CD14-positive monocyte (primary cell): ENCODE measurements at regions not wholly inside any gene's neighbourhood (a gene's known extent, or its start where the extent isn't known, plus 50 kb on each side); places are given as distances from the start of the nearest gene placed in this dataset.

Experiments
- DNase-seq, 3 donors: peaks; one replicate each; pipeline ENCODE4 v3.0.0-alpha.2; 2011 to 2022
- H2AFZ ChIP-seq: 2 replicates; pipeline ENCODE4 v1.6.0; 2012; ENCODE audit warnings: mild to moderate bottlenecking, low read depth, low read length, inconsistent platforms; ENCODE audit not compliant: insufficient read depth, poor library complexity, severe bottlenecking
- H3K27ac ChIP-seq, 2 donors: 1 replicate in 1 of 2; 2 replicates in 1 of 2; pipeline ENCODE4 v1.5.1; 2012 to 2013; ENCODE audit warnings: low read length in 2 of 2, control low read depth in 1 of 2, inconsistent platforms in 1 of 2, low read depth in 1 of 2, mild to moderate bottlenecking in 1 of 2
- H3K27me3 ChIP-seq, 2 donors: one replicate each; pipeline versions ENCODE4 v1.6.0 to v1.6.1; 2011 to 2013; ENCODE audit warnings: low read length in 2 of 2; ENCODE audit not compliant: control insufficient read depth in 2 of 2, insufficient read depth in 2 of 2
- H3K36me3 ChIP-seq, 2 donors: replicated peaks in 1 of 2; 1 replicate in 1 of 2; 2 replicates in 1 of 2; pipeline versions ENCODE4 v1.5.1 to v1.6.1; 2012 to 2013; ENCODE audit warnings: low read length in 2 of 2, control low read depth in 1 of 2, inconsistent platforms in 1 of 2, mild to moderate bottlenecking in 1 of 2; ENCODE audit not compliant: insufficient read depth in 2 of 2, control insufficient read depth in 1 of 2
- H3K4me1 ChIP-seq, 2 donors: 1 replicate in 1 of 2; 2 replicates in 1 of 2; pipeline versions ENCODE4 v1.5.1 to v1.6.1; 2012 to 2013; ENCODE audit warnings: low read length in 2 of 2, control low read depth in 1 of 2, inconsistent platforms in 1 of 2, mild to moderate bottlenecking in 1 of 2, moderate library complexity in 1 of 2; ENCODE audit not compliant: insufficient read depth in 2 of 2, control insufficient read depth in 1 of 2
- H3K4me2 ChIP-seq: replicated peaks from 2 replicates; pipeline ENCODE3; 2012; ENCODE audit warnings: low read length, moderate library complexity, mild to moderate bottlenecking; ENCODE audit not compliant: poor library complexity, severe bottlenecking; ENCODE audit errors: extremely low read depth
- H3K4me3 ChIP-seq, 3 experiments: fragments of 200-600 bp in 1 of 3; sonication (generic) in 1 of 3; replicated peaks in 1 of 3; 1 replicate in 2 of 3; 2 replicates in 1 of 3; pipeline ENCODE4 v1.5.1; 2011 to 2013; ENCODE audit warnings: low read length in 3 of 3, mild to moderate bottlenecking in 3 of 3, control low read depth in 2 of 3, low read depth in 2 of 3, inconsistent platforms in 1 of 3, moderate library complexity in 1 of 3
- H3K79me2 ChIP-seq: 2 replicates; pipeline ENCODE4 v1.6.0; 2012; ENCODE audit warnings: mild to moderate bottlenecking, control low read depth, inconsistent platforms, low read length, moderate library complexity; ENCODE audit not compliant: insufficient read depth
- H3K9ac ChIP-seq: 2 replicates; pipeline ENCODE4 v1.6.0; 2017; ENCODE audit warnings: low read length, mild to moderate bottlenecking; ENCODE audit not compliant: insufficient read depth, poor library complexity, severe bottlenecking
- H3K9me3 ChIP-seq, 2 donors: replicated peaks in 1 of 2; 1 replicate in 1 of 2; 2 replicates in 1 of 2; pipeline versions ENCODE4 v1.5.1 to v1.6.1; 2012 to 2013; ENCODE audit warnings: low read length in 2 of 2, control low read depth in 1 of 2; ENCODE audit not compliant: control insufficient read depth in 1 of 2, insufficient read depth in 1 of 2
- H4K20me1 ChIP-seq: 2 replicates; pipeline ENCODE4 v1.6.0; 2012; ENCODE audit warnings: mild to moderate bottlenecking, low read length, control low read depth, moderate library complexity; ENCODE audit not compliant: insufficient read depth
- H3K27ac Mint-ChIP-seq, 7 donors: one replicate each; pipeline ENCODE4 v1.8.0; 2020; ENCODE audit warnings: mild to moderate bottlenecking in 7 of 7, mixed read lengths in 7 of 7, moderate library complexity in 6 of 7, inconsistent platforms in 2 of 7
- H3K27me3 Mint-ChIP-seq, 3 donors: one replicate each; pipeline ENCODE4 v1.8.0; 2021 to 2022; ENCODE audit warnings: low read depth in 3 of 3, mild to moderate bottlenecking in 3 of 3, mixed read lengths in 3 of 3, moderate library complexity in 3 of 3, inconsistent platforms in 1 of 3
- H3K36me3 Mint-ChIP-seq, 2 donors: one replicate each; pipeline ENCODE4 v1.8.0; 2020; ENCODE audit warnings: mixed read lengths in 2 of 2, inconsistent platforms in 1 of 2, mild to moderate bottlenecking in 1 of 2
- H3K4me1 Mint-ChIP-seq: one replicate; pipeline ENCODE4 v1.8.0; 2020; ENCODE audit warnings: mild to moderate bottlenecking, mixed read lengths
- H3K4me3 Mint-ChIP-seq, 2 donors: one replicate each; pipeline ENCODE4 v1.8.0; 2020; ENCODE audit warnings: mild to moderate bottlenecking in 2 of 2, mixed read lengths in 2 of 2, moderate library complexity in 1 of 2
- H3K9me3 Mint-ChIP-seq, 7 donors: one replicate each; pipeline ENCODE4 v1.8.0; 2020 to 2022; ENCODE audit warnings: mixed read lengths in 7 of 7, mild to moderate bottlenecking in 6 of 7, moderate library complexity in 6 of 7, inconsistent platforms in 2 of 7
- CTCF ChIP-seq: fragments of 200-600 bp; IDR thresholded peaks from one replicate; pipeline ENCODE4 v1.8.0; 2022; ENCODE audit warnings: antibody characterized with exemption, mild to moderate bottlenecking
- WGBS: methylation state at CpG from one replicate; pipeline ENCODE4 v1.1.5; 2013; ENCODE audit warnings: missing lambda C conversion rate; ENCODE audit not compliant: insufficient coverage; 5-methylcytosine and 5-hydroxymethylcytosine counted together
- intact Hi-C, 2 donors: fragments of 100-400 bp; cut with micrococcal nuclease; formaldehyde crosslinking; loops; one replicate each; pipeline versions ENCODE4 v1.15.0 to v1.15.1; 2023

GRCh38 chr1:215287362-215287761 lies 204.8 kb downstream of the KCNK2 start:
- TF ChIP-seq CTCF: no peak

GRCh38 chr1:215290018-215290417 lies 207.5 kb downstream of the KCNK2 start:
- Histone ChIP-seq H3K4me3 (no peak overlapping the region), H3K4me1 (no peaks in the 10 kb centered on the region), H3K27me3 (no peaks in the 10 kb centered on the region), H3K4me2 (no peak overlapping the region), H3K36me3 (no peaks in the 10 kb centered on the region), H4K20me1 (no peaks in the 10 kb centered on the region), H3K9ac (no peak overlapping the region), H3K79me2 (no peaks in the 10 kb centered on the region), H3K9me3 (peaks cover 0 to 14% of the 10 kb centered on the region in 2 donors), H3K27ac (no peak overlapping the region), H2AFZ (no peak overlapping the region)
- Mint-ChIP-seq H3K27ac (no peak overlapping the region), H3K36me3 (no peaks in the 10 kb centered on the region), H3K4me3 (no peak overlapping the region), H3K27me3 (no peaks in the 10 kb centered on the region), H3K9me3 (peaks cover 0 to 7% (median 1%) of the 10 kb centered on the region in 7 donors), H3K4me1 (no peaks in the 10 kb centered on the region)
- intact Hi-C loops: no loop called here
- DNase-seq: no peak
- TF ChIP-seq CTCF: no peak

More at GRCh38 chr1:215287362-215287761, 204.8 kb downstream of the KCNK2 start:
- Histone ChIP-seq H3K4me1 (no peaks in the 10 kb centered on the region), H2AFZ (no peak overlapping the region), H4K20me1 (no peaks in the 10 kb centered on the region), H3K9me3 (peaks cover 0 to 4% of the 10 kb centered on the region in 2 donors), H3K4me2 (no peak overlapping the region), H3K4me3 (no peak overlapping the region), H3K27ac (no peak overlapping the region), H3K9ac (no peak overlapping the region), H3K79me2 (no peaks in the 10 kb centered on the region), H3K36me3 (no peaks in the 10 kb centered on the region), H3K27me3 (no peaks in the 10 kb centered on the region)
- intact Hi-C loops: no loop called here
- no peak overlapping the region for H3K27ac Mint-ChIP-seq
- H3K9me3 Mint-ChIP-seq: peaks cover 0 to 6% (median 0%) of the 10 kb centered on the region in 7 donors
- no peaks in the 10 kb centered on the region for H3K36me3 Mint-ChIP-seq
- no peaks in the 10 kb centered on the region for H3K27me3 Mint-ChIP-seq
- no peak overlapping the region for H3K4me3 Mint-ChIP-seq
- 86% methylated on average over 1 of the region's 2 CpGs for WGBS
- DNase-seq: no peak
- H3K4me1 Mint-ChIP-seq: no peaks in the 10 kb centered on the region
